Sigmoid colon (tissue), 6 donors: ENCODE measurements at regions not wholly inside any gene's neighbourhood (a gene's known extent, or its start where the extent isn't known, plus 50 kb on each side); places are given as distances from the start of the nearest gene placed in this dataset.

ENCODE experiments used
- DNase-seq: peaks from one replicate; pipeline ENCODE4 v3.0.0-alpha.2; 2019
- H3K27ac ChIP-seq, 4 donors: fragments of 200-600 bp; sonication (generic); one replicate each; pipeline ENCODE4 v1.5.1; 2016 to 2019; ENCODE audit warnings: mild to moderate bottlenecking in 1 of 4
- H3K27me3 ChIP-seq, 3 donors: fragments of 200-600 bp; sonication (generic); one replicate each; pipeline ENCODE4 v1.5.1; 2019; ENCODE audit warnings: mild to moderate bottlenecking in 1 of 3
- H3K36me3 ChIP-seq, 4 donors: fragments of 200-600 bp; sonication (generic); one replicate each; pipeline ENCODE4 v1.5.1; 2016 to 2019
- H3K4me1 ChIP-seq, 4 donors: fragments of 200-600 bp; sonication (generic); one replicate each; pipeline ENCODE4 v1.5.1; 2017 to 2019
- H3K4me3 ChIP-seq, 4 donors: fragments of 200-600 bp; sonication (generic); one replicate each; pipeline ENCODE4 v1.5.1; 2017 to 2019; ENCODE audit warnings: mild to moderate bottlenecking in 2 of 4, moderate library complexity in 1 of 4
- H3K9me3 ChIP-seq, 4 donors: fragments of 200-600 bp in 3 of 4; sonication (generic) in 3 of 4; one replicate each; pipeline versions ENCODE4 v1.5.1 to v1.6.1; 2013 to 2019
- CTCF ChIP-seq, 4 experiments: fragments of 450-650 bp in 3 of 4; fragments of 200-600 bp in 1 of 4; IDR thresholded peaks; one replicate each; pipeline ENCODE4 v1.5.1; 2016 to 2019; ENCODE audit warnings: antibody characterized with exemption in 4 of 4, mild to moderate bottlenecking in 3 of 4, moderate library complexity in 2 of 4
- EP300 ChIP-seq, 4 donors: sonication (generic); formaldehyde crosslinking; IDR thresholded peaks; one replicate each; pipeline ENCODE4 v1.6.1; 2017; ENCODE audit warnings: antibody characterized with exemption in 4 of 4
- POLR2A ChIP-seq, 2 donors: fragments of 450-650 bp; IDR thresholded peaks; one replicate each; pipeline ENCODE4 v1.6.1; 2016; ENCODE audit warnings: antibody characterized with exemption in 2 of 2, mild to moderate bottlenecking in 2 of 2, moderate library complexity in 2 of 2
- POLR2AphosphoS5 ChIP-seq, 4 donors: sonication (generic); formaldehyde crosslinking; IDR thresholded peaks; one replicate each; pipeline ENCODE4 v1.6.1; 2017; ENCODE audit warnings: antibody characterized with exemption in 4 of 4
- WGBS, 2 donors: extraction: QIAGEN DNeasy Blood & Tissue Kit; methylation state at CpG; one replicate each; pipeline ENCODE4 v1.1.7; 2013; 5-methylcytosine and 5-hydroxymethylcytosine counted together
- intact Hi-C: fragments of 100-400 bp; cut with DNase I; formaldehyde crosslinking; loops from one replicate; pipeline ENCODE4 v1.15.1; 2023
- donor health status: healthy with polysubstance abuse.
- donor health status: healthy.

GRCh38 chr1:173414539-173415226 is 62.5 kb upstream of the PRDX6 start:
- Histone ChIP-seq H3K4me1 (no peaks in the 10 kb centered on the region), H3K4me3 (no peak overlapping the region), H3K36me3 (no peaks in the 10 kb centered on the region), H3K27me3 (no peaks in the 10 kb centered on the region), H3K27ac (no peak overlapping the region), H3K9me3 (no peaks in the 10 kb centered on the region)
- 91 to 95% methylated on average over 5 of the region's 5 CpGs for WGBS, 2 donors
- TF ChIP-seq POLR2AphosphoS5 (IDR thresholded peaks at IDR 0.05) (no peak), EP300 (IDR thresholded peaks at IDR 0.05) (no peak), POLR2A (IDR thresholded peaks at IDR 0.05) (no peak), CTCF (IDR thresholded peaks at IDR 0.05) (no peak)
- DNase-seq: no peak
- intact Hi-C loops: no loop called here

- 76 to 89% methylated on average over 3 of the region's 3 CpGs for WGBS, 2 donors
- H3K9me3 ChIP-seq: no peaks in the 10 kb centered on the region
- no peak overlapping the region for H3K27ac ChIP-seq
- H3K27me3 ChIP-seq: no peaks in the 10 kb centered on the region
- DNase-seq: no peak
- intact Hi-C loops: no loop called here
- peaks cover 0 to 4% (median 0%) of the 10 kb centered on the region in 4 donors for H3K4me1 ChIP-seq
- no peak overlapping the region for H3K4me3 ChIP-seq
- H3K36me3 ChIP-seq: no peaks in the 10 kb centered on the region
- no peak for TF ChIP-seq EP300 (IDR thresholded peaks at IDR 0.05)
- no peak for TF ChIP-seq POLR2AphosphoS5 (IDR thresholded peaks at IDR 0.05)
- no peak for TF ChIP-seq POLR2A (IDR thresholded peaks at IDR 0.05)
- TF ChIP-seq CTCF (IDR thresholded peaks at IDR 0.05): no peak
Observed at GRCh38 chr1:173415490-173415889, 61.6 kb upstream of the PRDX6 start.

GRCh38 chr1:173415905-173416450 is 61.2 kb upstream of the PRDX6 start:
- intact Hi-C loops: no loop called here
- WGBS, 2 donors: 76 to 81% methylated on average over 5 of the region's 5 CpGs
- TF ChIP-seq POLR2A (IDR thresholded peaks at IDR 0.05) (no peak), POLR2AphosphoS5 (IDR thresholded peaks at IDR 0.05) (no peak), EP300 (IDR thresholded peaks at IDR 0.05) (no peak), CTCF (IDR thresholded peaks at IDR 0.05) (no peak)

GRCh38 chr1:173417563-173417962 is 59.6 kb upstream of the PRDX6 start:
- DNase-seq: no peak
- H3K27me3 ChIP-seq: no peaks in the 10 kb centered on the region
- no peak overlapping the region for H3K4me3 ChIP-seq
- H3K27ac ChIP-seq: no peak overlapping the region
- peaks cover 0 to 4% (median 0%) of the 10 kb centered on the region in 4 donors for H3K4me1 ChIP-seq
- H3K36me3 ChIP-seq: no peaks in the 10 kb centered on the region
- intact Hi-C loops: no loop called here
- no peaks in the 10 kb centered on the region for H3K9me3 ChIP-seq
- 13 to 45% methylated on average over 1 of the region's 1 CpG for WGBS, 2 donors
- TF ChIP-seq EP300 (IDR thresholded peaks at IDR 0.05): no peak
- TF ChIP-seq POLR2AphosphoS5 (IDR thresholded peaks at IDR 0.05): no peak
- no peak for TF ChIP-seq POLR2A (IDR thresholded peaks at IDR 0.05)
- no peak for TF ChIP-seq CTCF (IDR thresholded peaks at IDR 0.05)

More at GRCh38 chr1:173415905-173416450, 61.2 kb upstream of the PRDX6 start:
- no peak for DNase-seq
- Histone ChIP-seq H3K27me3 (no peaks in the 10 kb centered on the region), H3K9me3 (no peaks in the 10 kb centered on the region), H3K4me1 (peaks cover 0 to 4% (median 0%) of the 10 kb centered on the region in 4 donors), H3K27ac (no peak overlapping the region), H3K4me3 (no peak overlapping the region), H3K36me3 (no peaks in the 10 kb centered on the region)
